SU-DHL-6 (cell line): ENCODE measurements at regions not wholly inside any gene's neighbourhood (a gene's known extent, or its start where the extent isn't known, plus 50 kb on each side); places are given as distances from the start of the nearest gene placed in this dataset.

ENCODE experiments used
- H2AFZ ChIP-seq: fragments of 200-600 bp; sonication (generic); 2 replicates; pipeline ENCODE4 v1.6.1; 2014; ENCODE audit warnings: low read depth, mild to moderate bottlenecking, moderate library complexity, mixed read lengths, antibody characterized with exemption, low read length; ENCODE audit not compliant: severe bottlenecking
- H3F3A ChIP-seq: fragments of 200-600 bp; shearing (Covaris generic); 2 replicates; pipeline ENCODE4 v1.6.0; 2016; ENCODE audit warnings: antibody characterized with exemption, mild to moderate bottlenecking; ENCODE audit not compliant: insufficient read depth
- H3K27ac ChIP-seq: fragments of 200-600 bp; sonication (generic); 2 replicates; pipeline ENCODE4 v1.5.1; 2016; ENCODE audit warnings: low read depth, mild to moderate bottlenecking, low read length, moderate library complexity, mixed read lengths
- H3K27me3 ChIP-seq: fragments of 200-600 bp; sonication (generic), shearing (Covaris generic); 2 replicates; pipeline ENCODE4 v1.6.0; 2014; ENCODE audit warnings: mild to moderate bottlenecking, low read length
- H3K36me3 ChIP-seq: fragments of 200-600 bp; sonication (generic); 2 replicates; pipeline ENCODE4 v1.6.1; 2014; ENCODE audit warnings: mild to moderate bottlenecking, low read length, mixed read lengths
- H3K4me2 ChIP-seq: fragments of 300-600, 200-600 bp; shearing (Covaris generic), sonication (generic); 2 replicates; pipeline ENCODE4 v1.6.0; 2014; ENCODE audit warnings: low read length, low read depth, mild to moderate bottlenecking; ENCODE audit not compliant: poor library complexity, severe bottlenecking
- H3K4me3 ChIP-seq: fragments of 200-600 bp; sonication (generic); 2 replicates; pipeline ENCODE4 v1.5.1; 2014; ENCODE audit warnings: antibody characterized with exemption, low read length, mild to moderate bottlenecking, mixed read lengths; ENCODE audit not compliant: insufficient read depth, poor library complexity, severe bottlenecking
- H3K79me2 ChIP-seq: fragments of 200-600 bp; sonication (generic); 2 replicates; pipeline ENCODE4 v1.6.1; 2014; ENCODE audit warnings: mild to moderate bottlenecking, low read length, moderate library complexity; ENCODE audit not compliant: insufficient read depth
- H3K9ac ChIP-seq: fragments of 200-600 bp; sonication (generic); 2 replicates; pipeline ENCODE4 v1.7.0; 2014; ENCODE audit warnings: mild to moderate bottlenecking, low read length
- H3K9me2 ChIP-seq: fragments of 200-600 bp; sonication (generic); replicated peaks from 2 replicates; pipeline ENCODE4 v1.6.1; 2014; ENCODE audit warnings: low read length; ENCODE audit not compliant: insufficient read depth
- H3K9me3 ChIP-seq: fragments of 200-600 bp; sonication (generic); 2 replicates; pipeline ENCODE4 v1.6.1; 2014; ENCODE audit warnings: low read length, mixed read lengths; ENCODE audit not compliant: insufficient read depth
- H4K20me1 ChIP-seq: fragments of 200-600 bp; sonication (generic); 2 replicates; pipeline ENCODE4 v1.6.1; 2014; ENCODE audit warnings: low read depth, mild to moderate bottlenecking, antibody characterized with exemption, low read length, moderate library complexity, mixed read lengths
- CTCF ChIP-seq: fragments of 200-600 bp; sonication (generic); IDR thresholded peaks from one replicate; pipeline ENCODE4 v1.5.1; 2017; ENCODE audit warnings: antibody characterized with exemption, mild to moderate bottlenecking, low read length, moderate library complexity; ENCODE audit not compliant: insufficient read depth, poor library complexity, severe bottlenecking
- EZH2phosphoT487 ChIP-seq: fragments of 200-600 bp; sonication (generic), shearing (Covaris generic); conservative IDR thresholded peaks from 2 replicates; pipeline ENCODE4 v1.6.1; 2018; ENCODE audit warnings: mild to moderate bottlenecking, antibody characterized with exemption, low read length, moderate library complexity, mixed read lengths

- H3K36me3 ChIP-seq = no peaks in the 10 kb centered on the region
- H4K20me1 ChIP-seq = no peaks in the 10 kb centered on the region
- H3K79me2 ChIP-seq = no peaks in the 10 kb centered on the region
- H3K27ac ChIP-seq = no peak overlapping the region
- H3K4me2 ChIP-seq = no peak overlapping the region
- TF ChIP-seq EZH2phosphoT487 (no peak), CTCF (no peak)
- no peaks in the 10 kb centered on the region for H3K9me2 ChIP-seq
- no peak overlapping the region for H2AFZ ChIP-seq
- no peak overlapping the region for H3K9ac ChIP-seq
- no peak overlapping the region for H3K4me3 ChIP-seq
- H3K9me3 ChIP-seq = no peaks in the 10 kb centered on the region
- H3K27me3 ChIP-seq = no peaks in the 10 kb centered on the region
- H3F3A ChIP-seq = no peaks in the 10 kb centered on the region
Measured at GRCh38 chr4:36432586-36432985, 151.2 kb downstream of the DTHD1 start.

- Histone ChIP-seq H3K27ac (no peak overlapping the region), H3K27me3 (no peaks in the 10 kb centered on the region), H3K79me2 (no peaks in the 10 kb centered on the region), H3F3A (no peaks in the 10 kb centered on the region), H3K9me3 (no peaks in the 10 kb centered on the region), H3K4me2 (no peak overlapping the region), H3K36me3 (no peaks in the 10 kb centered on the region), H3K9ac (no peak overlapping the region), H3K9me2 (no peaks in the 10 kb centered on the region), H2AFZ (no peak overlapping the region), H3K4me3 (no peak overlapping the region), H4K20me1 (no peaks in the 10 kb centered on the region)
- no peak for TF ChIP-seq CTCF
- no peak for TF ChIP-seq EZH2phosphoT487
Measured at GRCh38 chr4:36439556-36439955, 158.1 kb downstream of the DTHD1 start.

GRCh38 chr4:36445480-36445879 is 164.1 kb downstream of the DTHD1 start:
- TF ChIP-seq CTCF (no peak), EZH2phosphoT487 (no peak)
- H3K4me2 ChIP-seq = no peak overlapping the region
- H3K79me2 ChIP-seq = no peaks in the 10 kb centered on the region
- no peak overlapping the region for H3K9ac ChIP-seq
- no peaks in the 10 kb centered on the region for H3F3A ChIP-seq
- no peaks in the 10 kb centered on the region for H3K27me3 ChIP-seq
- no peak overlapping the region for H3K27ac ChIP-seq
- H2AFZ ChIP-seq = no peak overlapping the region
- no peaks in the 10 kb centered on the region for H3K9me3 ChIP-seq
- H3K9me2 ChIP-seq = no peaks in the 10 kb centered on the region
- no peak overlapping the region for H3K4me3 ChIP-seq
- H4K20me1 ChIP-seq = no peaks in the 10 kb centered on the region
- no peaks in the 10 kb centered on the region for H3K36me3 ChIP-seq
